HG03045 (cell line): ENCODE measurements at regions not wholly inside any gene's neighbourhood (a gene's known extent, or its start where the extent isn't known, plus 50 kb on each side); places are given as distances from the start of the nearest gene placed in this dataset.
"Not testable (repeated sequence)": the region's sequence is repeated elsewhere in the genome, so short reads cannot be mapped to it uniquely, and the experiment has no call there.

Experiments used
- ATAC-seq: cut with Tn5 transposase; IDR thresholded peaks from one replicate; pipeline ENCODE4 v1.9.1; 2021; ENCODE audit warnings: mild to moderate bottlenecking, moderate library complexity; ENCODE audit not compliant: unreplicated experiment

- no peak for ATAC-seq
Observed at GRCh38 chr21:15119486-15119885, 54.7 kb upstream of the NRIP1 start.

GRCh38 chr21:15121097-15121654, 56.4 kb upstream of the NRIP1 start:
- no peak for ATAC-seq

- ATAC-seq = no peak
Observed at GRCh38 chr21:15121655-15122120, 56.9 kb upstream of the NRIP1 start.

- no peak for ATAC-seq
Observed at GRCh38 chr21:15122241-15122640, 57.4 kb upstream of the NRIP1 start.

GRCh38 chr21:15124731-15125130, 59.9 kb upstream of the NRIP1 start:
- no peak for ATAC-seq

- ATAC-seq = no peak
Observed at GRCh38 chr21:15126948-15127347, 62.1 kb upstream of the NRIP1 start.

GRCh38 chr21:15127437-15127836, 62.6 kb upstream of the NRIP1 start:
- ATAC-seq = no peak

- no peak for ATAC-seq
Observed at GRCh38 chr21:15128267-15128666, 63.5 kb upstream of the NRIP1 start.

GRCh38 chr21:15128714-15129113, 63.9 kb upstream of the NRIP1 start:
- not testable (repeated sequence) for ATAC-seq

- no peak for ATAC-seq
Observed at GRCh38 chr21:15130326-15130725, 65.5 kb upstream of the NRIP1 start.

GRCh38 chr21:15130751-15131150, 66.0 kb upstream of the NRIP1 start:
- no peak for ATAC-seq

- no peak for ATAC-seq
Observed at GRCh38 chr21:15132781-15133180, 68.0 kb upstream of the NRIP1 start.

GRCh38 chr21:15134701-15135470, 70.1 kb upstream of the NRIP1 start:
- no peak for ATAC-seq

- no peak for ATAC-seq
Observed at GRCh38 chr21:15135867-15136629, 71.2 kb upstream of the NRIP1 start.

- no peak for ATAC-seq
Observed at GRCh38 chr21:15138490-15138889, 73.7 kb upstream of the NRIP1 start.

GRCh38 chr21:15139898-15140297, 75.1 kb upstream of the NRIP1 start:
- no peak for ATAC-seq

GRCh38 chr21:15140321-15141019, 75.7 kb upstream of the NRIP1 start:
- ATAC-seq = no peak

GRCh38 chr21:15141261-15141970, 76.6 kb upstream of the NRIP1 start:
- ATAC-seq = no peak

- ATAC-seq = no peak
Observed at GRCh38 chr21:15144026-15144425, 79.2 kb upstream of the NRIP1 start.

GRCh38 chr21:15148437-15148836, 83.6 kb upstream of the NRIP1 start:
- ATAC-seq = no peak
